Coronary artery (tissue), 2 donors: ENCODE measurements at regions not wholly inside any gene's neighbourhood (a gene's known extent, or its start where the extent isn't known, plus 50 kb on each side); places are given as distances from the start of the nearest gene placed in this dataset.
"Not testable (repeated sequence)": the region's sequence is repeated elsewhere in the genome, so short reads cannot be mapped to it uniquely, and the experiment has no call there.

Experiments
- DNase-seq: peaks from one replicate; pipeline ENCODE4 v3.0.0-alpha.2; 2017; ENCODE audit warnings: low spot score
- H3K27ac ChIP-seq, 2 donors: fragments of 200-600 bp; sonication (generic); one replicate each; pipeline ENCODE4 v1.5.1; 2016 to 2019
- H3K4me3 ChIP-seq: fragments of 200-600 bp; sonication (generic); 2 replicates; pipeline ENCODE4 v1.5.1; 2016; ENCODE audit warnings: mild to moderate bottlenecking, moderate library complexity
- CTCF ChIP-seq: fragments of 200-600 bp; sonication (generic); IDR thresholded peaks from one replicate; pipeline ENCODE4 v1.5.1; 2019; ENCODE audit warnings: antibody characterized with exemption

GRCh38 chr4:141352331-141352730, 131.6 kb downstream of the ZNF330 start:
- H3K27ac ChIP-seq = peak overlapping the region in 1 of 2 donors; percentile 51
- H3K4me3 ChIP-seq = no peak overlapping the region
- no peak for DNase-seq
- no peak for TF ChIP-seq CTCF

GRCh38 chr4:141352909-141353525, 132.3 kb downstream of the ZNF330 start:
- DNase-seq = no peak
- peak overlapping the region; percentile 4 for H3K4me3 ChIP-seq
- no peak for TF ChIP-seq CTCF
- peak overlapping the region; percentile 14 to 55 for H3K27ac ChIP-seq

GRCh38 chr4:141356321-141356962, 135.7 kb downstream of the ZNF330 start:
- Histone ChIP-seq H3K4me3 (no peak overlapping the region), H3K27ac (no peak overlapping the region)
- no peak for DNase-seq
- TF ChIP-seq CTCF = no peak

- Histone ChIP-seq H3K4me3 (no peak overlapping the region), H3K27ac (no peak overlapping the region)
- DNase-seq = no peak
- no peak for TF ChIP-seq CTCF
Observed at GRCh38 chr4:141356963-141357335, 136.3 kb downstream of the ZNF330 start.

GRCh38 chr4:141368241-141368640, 147.5 kb downstream of the ZNF330 start:
- DNase-seq, H3K27ac ChIP-seq, H3K4me3 ChIP-seq: not testable (repeated sequence)

GRCh38 chr4:141371206-141371605, 150.5 kb downstream of the ZNF330 start:
- no peak for TF ChIP-seq CTCF
- H3K4me3 ChIP-seq = no peak overlapping the region
- no peak for DNase-seq
- H3K27ac ChIP-seq = no peak overlapping the region

GRCh38 chr4:141375855-141376254, 155.2 kb downstream of the ZNF330 start:
- no peak for TF ChIP-seq CTCF
- Histone ChIP-seq H3K4me3 (no peak overlapping the region), H3K27ac (no peak overlapping the region)
- DNase-seq = no peak
